ENCODE measurements at regions not wholly inside any gene's neighbourhood (a gene's known extent, or its start where the extent isn't known, plus 50 kb on each side); places are given as distances from the start of the nearest gene placed in this dataset.

GRCh38 chr18:60596928-60597327, 224.4 kb upstream of the MC4R start (continued):
- TF ChIP-seq SP1 (IDR thresholded peaks at IDR 0.05; ENCODE audit: low read depth, low read length): no peak
- TF ChIP-seq RNF2 (IDR thresholded peaks at IDR 0.05; ENCODE audit: borderline replicate concordance, low read depth, low read length, missing control alignments, poor library complexity, severe bottlenecking): no peak
- TF ChIP-seq BCL11A (IDR thresholded peaks at IDR 0.05; ENCODE audit: low read depth in 2 of 2, low read length in 2 of 2): no peak

Data from H1 (cell line).